ENCODE measurements at regions not wholly inside any gene's neighbourhood (a gene's known extent, or its start where the extent isn't known, plus 50 kb on each side); places are given as distances from the start of the nearest gene placed in this dataset.

- no peak overlapping the region for H3K27ac ChIP-seq (ENCODE audit: low read depth, low read length)
These were observed 498.7 kb downstream of the TENT5A start for GRCh38 chr6:81253821-81254220.

More at GRCh38 chr6:81253821-81254220, 498.7 kb downstream of the TENT5A start:
- intact Hi-C loops (cut with micrococcal nuclease), result loop anchor here (10.0 kb wide), 1 partner anchor 499 kb away; no protein-coding TSS in a partner anchor
- Histone ChIP-seq H3K4me3 (replicated peaks in 1 of 2; ENCODE audit: low read depth in 1 of 2, low read length in 2 of 2) (no peak overlapping the region), H3K4me1 (ENCODE audit: control insufficient read depth in 1 of 2, insufficient read depth in 2 of 2, low read length in 2 of 2) (no peaks in the 10 kb centered on the region), H3K27me3 (ENCODE audit: insufficient read depth, low read length) (no peaks in the 10 kb centered on the region), H2AFZ (ENCODE audit: low read depth, low read length, poor library complexity, severe bottlenecking) (no peak overlapping the region), H3K9me3 (ENCODE audit: control insufficient read depth in 1 of 2, insufficient read depth in 1 of 2, low read depth in 1 of 2, low read length in 2 of 2) (no peaks in the 10 kb centered on the region), H3K36me3 (ENCODE audit: control insufficient read depth in 1 of 2, insufficient read depth in 2 of 2, low read length in 2 of 2) (no peaks in the 10 kb centered on the region), H3K79me2 (ENCODE audit: insufficient read depth, low read length) (no peaks in the 10 kb centered on the region), H3K9ac (ENCODE audit: low read length) (no peak overlapping the region), H3K4me2 (ENCODE audit: low read length) (no peak overlapping the region), H4K20me1 (ENCODE audit: insufficient read depth) (no peaks in the 10 kb centered on the region), H3K9me2 (ENCODE audit: insufficient read depth) (no peaks in the 10 kb centered on the region)
- ATAC-seq, result no peak
- CTCF ChIA-PET, result no interaction called here
- RAD21 ChIA-PET (ENCODE audit: low non-redundant PET in 1 of 2, low total read pairs in 2 of 2, uncharacterized antibody in 2 of 2, unreplicated experiment in 2 of 2), result no interaction called here
- no peak for DNase-seq (ENCODE audit: low read depth, low spot score)
- no peak for TF ChIP-seq YY1 (IDR thresholded peaks at IDR 0.05; ENCODE audit: extremely low read depth, insufficient replicate concordance, low read depth, low read length)
- TF ChIP-seq RAD21 (IDR thresholded peaks at IDR 0.05; ENCODE audit: low read depth), result no peak
- no peak for TF ChIP-seq MAX (IDR thresholded peaks at IDR 0.05)
- no peak for TF ChIP-seq POLR2AphosphoS5 (IDR thresholded peaks at IDR 0.05; ENCODE audit: low read depth, low read length)
- no peak for TF ChIP-seq SIN3A (IDR thresholded peaks at IDR 0.05; ENCODE audit: low read depth)
- TF ChIP-seq TCF7L2 (IDR thresholded peaks at IDR 0.05; ENCODE audit: borderline replicate concordance, extremely low read depth, insufficient read depth, insufficient read length), result no peak
- TF ChIP-seq CEBPB (IDR thresholded peaks at IDR 0.05; ENCODE audit: low read depth), result no peak
- no peak for TF ChIP-seq EZH2 (IDR thresholded peaks at IDR 0.05)
- no peak for TF ChIP-seq ZBTB33 (IDR thresholded peaks at IDR 0.05; ENCODE audit: extremely low read depth, insufficient replicate concordance, low read length)
- TF ChIP-seq SRF (IDR thresholded peaks at IDR 0.05; ENCODE audit: low read depth), result no peak
- no peak for TF ChIP-seq REST (IDR thresholded peaks at IDR 0.05; ENCODE audit: low read depth)
- no peak for TF ChIP-seq ZNF274 (IDR thresholded peaks at IDR 0.05; ENCODE audit: low read depth, low read length)
- TF ChIP-seq ATF3 (IDR thresholded peaks at IDR 0.05), result no peak
- TF ChIP-seq SP1 (IDR thresholded peaks at IDR 0.05; ENCODE audit: low read depth), result no peak
- TF ChIP-seq ZFX (IDR thresholded peaks at IDR 0.05), result no peak
- TF ChIP-seq FOSL1 (IDR thresholded peaks at IDR 0.05; ENCODE audit: low read depth), result no peak
- no peak for TF ChIP-seq CTCF (IDR thresholded peaks at IDR 0.05 in 2 of 3, conservative IDR thresholded peaks at IDR 0.05 in 1 of 3; ENCODE audit: borderline replicate concordance in 1 of 3, insufficient read depth in 1 of 3, low read depth in 2 of 3, low read length in 2 of 3)
- no peak for TF ChIP-seq POLR2A (IDR thresholded peaks at IDR 0.05; ENCODE audit: borderline replicate concordance, extremely low read depth, insufficient read depth, insufficient read length)
- POLR2A ChIA-PET, result no interaction called here
- BruUV-seq (replicated peaks), result no TSS peak
